H1 (cell line): ENCODE measurements at regions not wholly inside any gene's neighbourhood (a gene's known extent, or its start where the extent isn't known, plus 50 kb on each side); places are given as distances from the start of the nearest gene placed in this dataset.

Experiments
- CTCF ChIA-PET: fragments of 300-600 bp; sonication (Branson Sonifier 250); formaldehyde crosslinking; loops from one replicate; lab custom pipeline; 2021; ENCODE audit not compliant: partially characterized antibody; lab: Charles Lee
- POLR2A ChIA-PET: fragments of 300-600 bp; sonication (Branson Sonifier 250); formaldehyde crosslinking; loops from one replicate; lab custom pipeline; 2021; ENCODE audit warnings: inconsistent platforms; ENCODE audit not compliant: partially characterized antibody; lab: Charles Lee
- DNase-seq, 2 experiments: peaks; one replicate each; pipeline versions ENCODE4 v3.0.0 to v3.0.0-alpha.2; 2010 to 2022; ENCODE audit warnings: low spot score in 2 of 2, low read depth in 1 of 2, mixed read lengths in 1 of 2
- FAIRE-seq: peaks from 2 replicates; lab custom pipeline; 2011; peaks lifted over from hg19 to GRCh38; lab: Jason Lieb, UNC
- H2AFZ ChIP-seq: 2 replicates; pipeline ENCODE4 v1.8.1; 2012; ENCODE audit warnings: low read length, inconsistent platforms
- H2AK5ac ChIP-seq: 2 replicates; pipeline ENCODE4 v1.6.1; 2013; ENCODE audit warnings: low read depth, low read length
- H2BK120ac ChIP-seq: replicated peaks from 2 replicates; pipeline ENCODE3; 2013; ENCODE audit warnings: low read depth, low read length, inconsistent platforms
- H2BK12ac ChIP-seq: 2 replicates; pipeline ENCODE4 v1.6.1; 2013; ENCODE audit warnings: low read depth, low read length
- H2BK15ac ChIP-seq: 2 replicates; pipeline ENCODE4 v1.6.1; 2013; ENCODE audit warnings: low read length
- H2BK20ac ChIP-seq: 2 replicates; pipeline ENCODE4 v1.6.1; 2013; ENCODE audit warnings: low read length
- H2BK5ac ChIP-seq: 2 replicates; pipeline ENCODE4 v1.6.1; 2013; ENCODE audit warnings: low read depth, low read length
- H3K14ac ChIP-seq: 2 replicates; pipeline ENCODE4 v1.6.1; 2013; ENCODE audit warnings: inconsistent platforms; ENCODE audit not compliant: insufficient read length
- H3K18ac ChIP-seq: 2 replicates; pipeline ENCODE4 v1.6.1; 2013; ENCODE audit warnings: low read length; ENCODE audit errors: extremely low read depth
- H3K23ac ChIP-seq: 2 replicates; pipeline ENCODE4 v1.6.1; 2013; ENCODE audit warnings: inconsistent platforms; ENCODE audit not compliant: insufficient read length
- H3K23me2 ChIP-seq: 2 replicates; pipeline ENCODE4 v1.6.1; 2013; ENCODE audit warnings: low read depth, low read length
- H3K27ac ChIP-seq: 2 replicates; pipeline ENCODE4 v1.6.1; 2011; ENCODE audit warnings: low read depth, low read length, inconsistent platforms
- H3K27me3 ChIP-seq, 4 experiments: replicated peaks in 1 of 4; 1 replicate in 1 of 4; 2 replicates in 3 of 4; pipeline versions ENCODE4 v1.6.1 to v1.8.1; 2011 to 2013; ENCODE audit warnings: low read length in 3 of 4, mild to moderate bottlenecking in 3 of 4, inconsistent platforms in 2 of 4, mixed read lengths in 2 of 4, moderate library complexity in 1 of 4; ENCODE audit not compliant: control insufficient read depth in 3 of 4, insufficient read depth in 3 of 4; ENCODE audit errors: extremely low read depth in 1 of 4
- H3K36me3 ChIP-seq, 4 experiments: 2 replicates each; pipeline versions ENCODE4 v1.6.1 to v1.8.1; 2011 to 2013; ENCODE audit warnings: mild to moderate bottlenecking in 4 of 4, low read length in 3 of 4, moderate library complexity in 2 of 4, control low read depth in 1 of 4, inconsistent platforms in 1 of 4; ENCODE audit not compliant: insufficient read depth in 4 of 4, control insufficient read depth in 2 of 4
- H3K4ac ChIP-seq: replicated peaks from 2 replicates; pipeline ENCODE3; 2013; ENCODE audit warnings: low read length, low read depth, mixed read lengths, inconsistent platforms; ENCODE audit not compliant: insufficient read length
- H3K4me1 ChIP-seq, 4 experiments: replicated peaks in 1 of 4; 1 replicate in 1 of 4; 2 replicates in 3 of 4; pipeline versions ENCODE4 v1.6.1 to v1.8.1; 2011 to 2013; ENCODE audit warnings: low read length in 3 of 4, inconsistent platforms in 2 of 4, mixed read lengths in 1 of 4; ENCODE audit not compliant: insufficient read depth in 4 of 4, control insufficient read depth in 3 of 4
- H3K4me2 ChIP-seq, 2 experiments: 2 replicates each; pipeline versions ENCODE4 v1.6.1 to v1.8.1; 2011 to 2013; ENCODE audit warnings: low read depth in 2 of 2, low read length in 2 of 2, control low read depth in 1 of 2, inconsistent platforms in 1 of 2, mild to moderate bottlenecking in 1 of 2; ENCODE audit not compliant: insufficient read depth in 1 of 2
- H3K4me3 ChIP-seq, 4 experiments: fragments of 200-600, 300-600 bp in 1 of 4; sonication (generic), shearing (Covaris generic), sonication (Bioruptor Twin) in 1 of 4; 2 replicates each; pipeline versions ENCODE4 v1.5.1 to v1.8.1; 2011 to 2016; ENCODE audit warnings: low read length in 4 of 4, low read depth in 3 of 4, control low read depth in 2 of 4, inconsistent platforms in 2 of 4, mild to moderate bottlenecking in 2 of 4, mixed read lengths in 1 of 4, moderate library complexity in 1 of 4; ENCODE audit not compliant: insufficient read depth in 2 of 4; ENCODE audit errors: extremely low read depth in 1 of 4
- H3K56ac ChIP-seq: replicated peaks from 2 replicates; pipeline ENCODE3; 2013; ENCODE audit warnings: low read depth, mild to moderate bottlenecking, mixed read lengths, low read length, inconsistent platforms; ENCODE audit not compliant: insufficient read length
- H3K79me1 ChIP-seq: 2 replicates; pipeline ENCODE4 v1.6.1; 2013; ENCODE audit warnings: low read depth, low read length, control low read depth
- H3K79me2 ChIP-seq, 2 experiments: 2 replicates each; pipeline versions ENCODE4 v1.6.1 to v1.8.1; 2012 to 2013; ENCODE audit warnings: low read length in 2 of 2, mild to moderate bottlenecking in 2 of 2, inconsistent platforms in 1 of 2; ENCODE audit not compliant: insufficient read depth in 2 of 2, control insufficient read depth in 1 of 2
- H3K9ac ChIP-seq, 4 experiments: replicated peaks in 1 of 4; 1 replicate in 1 of 4; 2 replicates in 3 of 4; pipeline versions ENCODE4 v1.6.1 to v1.8.1; 2011 to 2013; ENCODE audit warnings: low read depth in 3 of 4, low read length in 3 of 4, control low read depth in 2 of 4, mild to moderate bottlenecking in 2 of 4, moderate library complexity in 2 of 4, inconsistent platforms in 1 of 4; ENCODE audit errors: extremely low read depth in 1 of 4
- H3K9me3 ChIP-seq, 2 experiments: 2 replicates each; pipeline versions ENCODE4 v1.6.1 to v1.8.1; 2012 to 2013; ENCODE audit warnings: mild to moderate bottlenecking in 2 of 2, moderate library complexity in 2 of 2, control low read depth in 1 of 2, inconsistent platforms in 1 of 2, low read depth in 1 of 2, low read length in 1 of 2, mixed read lengths in 1 of 2; ENCODE audit not compliant: insufficient read depth in 2 of 2
- H4K20me1 ChIP-seq, 2 experiments: replicated peaks in 1 of 2; 2 replicates each; pipeline versions ENCODE3 to v1.8.1; 2011 to 2013; ENCODE audit warnings: inconsistent platforms in 2 of 2, low read length in 2 of 2, mild to moderate bottlenecking in 1 of 2; ENCODE audit not compliant: insufficient read depth in 2 of 2, control insufficient read depth in 1 of 2
- H4K5ac ChIP-seq: 2 replicates; pipeline ENCODE4 v1.6.1; 2013; ENCODE audit warnings: low read length, low read depth, mixed read lengths, inconsistent platforms; ENCODE audit not compliant: insufficient read length
- H4K8ac ChIP-seq: 2 replicates; pipeline ENCODE4 v1.8.0; 2013; ENCODE audit warnings: mild to moderate bottlenecking, moderate library complexity, low read length, inconsistent platforms; ENCODE audit not compliant: insufficient read depth; ENCODE audit errors: extremely low read depth
- H4K91ac ChIP-seq: replicated peaks from 2 replicates; pipeline ENCODE3; 2013; ENCODE audit warnings: low read length, mixed read lengths, inconsistent platforms; ENCODE audit not compliant: insufficient read length
- BRCA1 ChIP-seq: IDR thresholded peaks from 2 replicates; pipeline ENCODE4 v1.6.1; 2012; ENCODE audit warnings: low read depth, low read length, improper control_type of control experiment
- EP300 ChIP-seq, 2 experiments: IDR thresholded peaks; 1 replicate in 1 of 2; 2 replicates in 1 of 2; pipeline ENCODE4 v1.6.1; 2011 to 2012; ENCODE audit warnings: low read depth in 2 of 2, low read length in 2 of 2, mild to moderate bottlenecking in 2 of 2, borderline replicate concordance in 1 of 2, inconsistent platforms in 1 of 2, moderate library complexity in 1 of 2
- HDAC6 ChIP-seq: IDR thresholded peaks from one replicate; pipeline ENCODE4 v1.7.1; 2012; ENCODE audit warnings: low read depth, mild to moderate bottlenecking, inconsistent platforms, low read length, moderate library complexity
- NRF1 ChIP-seq: IDR thresholded peaks from 2 replicates; pipeline ENCODE4 v1.6.1; 2011; ENCODE audit warnings: mild to moderate bottlenecking, low read depth, low read length, improper control_type of control experiment
- SRF ChIP-seq: IDR thresholded peaks from 2 replicates; pipeline ENCODE4 v1.6.1; 2011; ENCODE audit warnings: mild to moderate bottlenecking, low read depth, low read length, moderate library complexity
- SUZ12 ChIP-seq: fragments of 200-600 bp; sonication (generic); IDR thresholded peaks from 2 replicates; pipeline ENCODE4 v1.6.1; 2012; ENCODE audit warnings: mild to moderate bottlenecking, inconsistent platforms, low read length, moderate library complexity, mixed read lengths
- WGBS, 2 experiments: shearing (Covaris generic) in 1 of 2; methylation state at CpG; one replicate each; pipeline versions ENCODE4 v1.1.6 to v1.1.7; 2013 to 2015; ENCODE audit warnings: low lambda C conversion rate in 2 of 2, mixed read lengths in 2 of 2, inconsistent platforms in 1 of 2, low coverage in 1 of 2, missing lambda C conversion rate in 1 of 2; ENCODE audit not compliant: insufficient replicate concordance in 2 of 2, insufficient coverage in 1 of 2, insufficient read length in 1 of 2; ENCODE audit errors: extremely low coverage in 1 of 2, missing lambda C conversion rate in 1 of 2; 5-methylcytosine and 5-hydroxymethylcytosine counted together

GRCh38 chr3:110788794-110789193, 282.8 kb upstream of the NECTIN3 start:
- H3K27me3 ChIP-seq, result no peaks in the 10 kb centered on the region
- no peak overlapping the region for H2BK12ac ChIP-seq
- no peaks in the 10 kb centered on the region for H3K79me1 ChIP-seq
- H3K56ac ChIP-seq, result no peak overlapping the region
- H3K23ac ChIP-seq, result no peak overlapping the region
- H2BK120ac ChIP-seq, result no peak overlapping the region
- no peak overlapping the region for H2AFZ ChIP-seq
- no peak overlapping the region for H2AK5ac ChIP-seq
- H3K18ac ChIP-seq, result no peak overlapping the region
- H2BK5ac ChIP-seq, result no peak overlapping the region
- H3K4me2 ChIP-seq, result no peak overlapping the region
- WGBS, 2 experiments, result 83% methylated on average over 1 of the region's 1 CpG; no CpG with 5 or more reads in 1 of the 2 experiments
- no peak overlapping the region for H3K14ac ChIP-seq
- H3K79me2 ChIP-seq, result no peaks in the 10 kb centered on the region
- no peak overlapping the region for H2BK15ac ChIP-seq
- H3K4me1 ChIP-seq, result no peaks in the 10 kb centered on the region
- H2BK20ac ChIP-seq, result no peak overlapping the region
- CTCF ChIA-PET, result no interaction called here
- DNase-seq (no peak), FAIRE-seq (no peak)
- no peaks in the 10 kb centered on the region for H4K20me1 ChIP-seq
- no peak overlapping the region for H3K9ac ChIP-seq
- H4K5ac ChIP-seq, result no peak overlapping the region
- H3K36me3 ChIP-seq, result no peaks in the 10 kb centered on the region; a peak in 1 of 8 replicates
- no peak overlapping the region for H4K91ac ChIP-seq
- no peak overlapping the region for H3K27ac ChIP-seq
- peaks cover 0 to 6% of the 10 kb centered on the region in 2 experiments; a peak in 1 of 4 replicates for H3K9me3 ChIP-seq
- H3K23me2 ChIP-seq, result no peaks in the 10 kb centered on the region
- POLR2A ChIA-PET, result no interaction called here
- no peak overlapping the region for H4K8ac ChIP-seq
- no peak overlapping the region for H3K4me3 ChIP-seq
- no peak overlapping the region for H3K4ac ChIP-seq
- TF ChIP-seq BRCA1, result no peak
- no peak for TF ChIP-seq NRF1
- no peak for TF ChIP-seq EP300 (IDR thresholded peaks at IDR 0.05; ENCODE audit: borderline replicate concordance in 1 of 2, low read depth in 2 of 2, low read length in 2 of 2)
- no peak for TF ChIP-seq SRF
- no peak for TF ChIP-seq SUZ12
- TF ChIP-seq HDAC6, result no peak
